AG04450 (cell line): ENCODE measurements at regions not wholly inside any gene's neighbourhood (a gene's known extent, or its start where the extent isn't known, plus 50 kb on each side); places are given as distances from the start of the nearest gene placed in this dataset.

Experiments
- CTCF ChIA-PET: fragments of 300-600, 350-600 bp; formaldehyde crosslinking; extraction: SDS; loops from one replicate; lab custom pipeline; 2022; ENCODE audit warnings: antibody characterized with exemption, inconsistent platforms; lab: Charles Lee
- POLR2A ChIA-PET: fragments of 350-600 bp; formaldehyde crosslinking; extraction: SDS; loops from one replicate; lab custom pipeline; 2021; ENCODE audit warnings: antibody characterized with exemption, inconsistent platforms; lab: Yijun Ruan, JAX
- DNase-seq: peaks from one replicate; pipeline ENCODE4 v3.0.0-alpha.2; 2011; ENCODE audit warnings: low read depth, low spot score
- H3K27ac ChIP-seq: one replicate; pipeline ENCODE4 v1.5.1; 2012; ENCODE audit warnings: low read depth, low read length, control low read depth
- H3K27me3 ChIP-seq: one replicate; pipeline ENCODE4 v1.6.0; 2012; ENCODE audit warnings: low read length; ENCODE audit not compliant: control insufficient read depth, insufficient read depth
- H3K4me3 ChIP-seq: 2 replicates; pipeline ENCODE4 v1.5.1; 2011; ENCODE audit warnings: mild to moderate bottlenecking, low read depth, low read length, control low read depth
- H3K9me3 ChIP-seq: 2 replicates; pipeline ENCODE4 v1.5.1; 2012; ENCODE audit warnings: low read length; ENCODE audit not compliant: control insufficient read depth, insufficient read depth
- TF ChIP-seq, protein P1 (sequence below): IDR thresholded peaks from 2 replicates; pipeline ENCODE4 v1.5.1; 2011; ENCODE audit warnings: low read depth, low read length, control low read depth, inconsistent platforms

DNA sequence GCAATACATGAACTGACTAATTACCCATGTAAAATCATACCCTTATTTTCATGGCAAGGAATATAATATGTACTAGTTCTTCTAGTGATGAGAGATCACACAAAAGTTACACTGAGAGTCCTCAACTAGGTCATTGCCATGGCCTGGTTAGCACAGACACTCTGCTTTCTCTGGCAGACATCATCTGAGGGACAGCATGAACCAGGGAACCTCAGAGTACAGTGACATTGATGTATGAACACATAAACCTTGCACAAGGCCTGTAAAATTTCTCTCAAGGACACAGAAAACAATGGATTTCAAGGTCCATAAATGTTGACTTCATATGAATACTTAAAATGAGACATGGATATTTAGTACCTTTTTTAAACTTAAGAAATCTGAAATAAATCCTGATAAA lies 108.8 kb upstream of the MAGI3 start:
- TF ChIP-seq, protein P1, sequence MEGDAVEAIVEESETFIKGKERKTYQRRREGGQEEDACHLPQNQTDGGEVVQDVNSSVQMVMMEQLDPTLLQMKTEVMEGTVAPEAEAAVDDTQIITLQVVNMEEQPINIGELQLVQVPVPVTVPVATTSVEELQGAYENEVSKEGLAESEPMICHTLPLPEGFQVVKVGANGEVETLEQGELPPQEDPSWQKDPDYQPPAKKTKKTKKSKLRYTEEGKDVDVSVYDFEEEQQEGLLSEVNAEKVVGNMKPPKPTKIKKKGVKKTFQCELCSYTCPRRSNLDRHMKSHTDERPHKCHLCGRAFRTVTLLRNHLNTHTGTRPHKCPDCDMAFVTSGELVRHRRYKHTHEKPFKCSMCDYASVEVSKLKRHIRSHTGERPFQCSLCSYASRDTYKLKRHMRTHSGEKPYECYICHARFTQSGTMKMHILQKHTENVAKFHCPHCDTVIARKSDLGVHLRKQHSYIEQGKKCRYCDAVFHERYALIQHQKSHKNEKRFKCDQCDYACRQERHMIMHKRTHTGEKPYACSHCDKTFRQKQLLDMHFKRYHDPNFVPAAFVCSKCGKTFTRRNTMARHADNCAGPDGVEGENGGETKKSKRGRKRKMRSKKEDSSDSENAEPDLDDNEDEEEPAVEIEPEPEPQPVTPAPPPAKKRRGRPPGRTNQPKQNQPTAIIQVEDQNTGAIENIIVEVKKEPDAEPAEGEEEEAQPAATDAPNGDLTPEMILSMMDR, result no peak
- H3K27ac ChIP-seq, result no peak overlapping the region
- H3K9me3 ChIP-seq, result no peaks in the 10 kb centered on the region
- ChIA-PET POLR2A (no interaction called here), CTCF (no interaction called here)
- no peak overlapping the region for H3K4me3 ChIP-seq
- H3K27me3 ChIP-seq, result peaks cover 2% of the 10 kb centered on the region
- no peak for DNase-seq

DNA sequence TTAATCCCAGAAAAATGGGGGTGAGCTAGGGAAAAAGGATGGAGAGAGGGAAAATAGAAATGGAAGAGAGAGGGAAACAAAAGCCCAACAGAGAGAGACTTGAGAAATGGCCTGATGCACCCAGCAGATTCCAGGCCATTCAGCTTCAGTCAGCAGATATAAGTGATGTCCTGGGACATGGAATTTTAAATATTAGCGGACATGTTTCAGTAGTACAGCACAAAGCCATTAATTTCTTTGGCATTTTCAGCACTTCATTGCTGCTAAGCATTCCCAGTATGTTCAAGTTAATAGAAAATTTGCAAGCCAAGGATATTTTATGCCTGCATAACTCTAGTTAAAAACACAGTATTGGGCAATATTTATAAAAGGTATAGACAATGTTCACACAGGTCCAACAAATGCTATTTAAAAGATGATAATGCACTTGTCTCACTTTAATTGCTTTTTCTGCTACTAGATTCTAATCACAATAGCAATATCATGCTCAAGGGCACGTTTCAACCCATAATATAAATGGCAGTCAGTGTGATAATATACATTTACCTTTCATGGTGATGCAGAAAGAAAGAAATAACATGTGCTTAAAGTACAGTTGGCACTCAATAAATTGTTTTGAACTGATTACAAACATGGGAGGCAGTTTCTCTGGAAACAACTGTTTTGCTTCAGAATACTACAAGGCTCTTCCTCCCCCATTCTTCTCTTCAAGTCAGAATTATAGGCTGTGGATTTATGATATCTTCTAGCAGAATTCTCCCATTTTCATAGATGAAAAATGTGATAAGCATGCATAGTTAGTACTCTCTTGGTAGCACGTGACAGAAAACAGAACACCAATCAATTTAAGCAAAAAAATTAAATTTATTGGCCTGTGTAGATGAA lies 108.1 kb upstream of the MAGI3 start:
- TF ChIP-seq, protein P1, result no peak
- no peak for DNase-seq
- Histone ChIP-seq H3K27me3 (peaks cover 2% of the 10 kb centered on the region), H3K9me3 (no peaks in the 10 kb centered on the region), H3K27ac (no peak overlapping the region), H3K4me3 (no peak overlapping the region)
- POLR2A ChIA-PET, result no interaction called here
- CTCF ChIA-PET, result no interaction called here

DNA sequence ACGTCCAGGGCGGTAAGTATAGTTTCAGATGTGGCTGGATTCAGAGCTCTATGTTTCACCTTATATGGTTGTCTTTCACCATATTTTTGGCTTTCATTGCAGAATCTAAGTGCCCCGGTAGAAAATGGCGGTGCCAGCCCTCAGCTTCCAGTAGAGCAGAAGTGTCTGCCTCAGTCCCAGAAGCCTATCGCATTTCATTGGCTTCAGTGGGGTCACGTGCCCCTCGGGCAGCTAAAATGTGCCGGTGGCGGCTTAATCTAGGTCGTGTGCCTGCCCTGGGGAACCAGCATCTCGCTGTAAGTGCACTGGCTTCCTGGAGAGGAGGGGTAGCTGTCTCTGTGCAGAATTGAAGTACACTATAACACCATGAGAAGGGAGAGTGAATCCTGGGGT lies 107.4 kb upstream of the MAGI3 start:
- no peak for DNase-seq
- CTCF ChIA-PET, result no interaction called here
- Histone ChIP-seq H3K27ac (no peak overlapping the region), H3K9me3 (no peaks in the 10 kb centered on the region), H3K4me3 (no peak overlapping the region), H3K27me3 (peaks cover 2% of the 10 kb centered on the region)
- POLR2A ChIA-PET, result no interaction called here
- TF ChIP-seq, protein P1, result no peak

DNA sequence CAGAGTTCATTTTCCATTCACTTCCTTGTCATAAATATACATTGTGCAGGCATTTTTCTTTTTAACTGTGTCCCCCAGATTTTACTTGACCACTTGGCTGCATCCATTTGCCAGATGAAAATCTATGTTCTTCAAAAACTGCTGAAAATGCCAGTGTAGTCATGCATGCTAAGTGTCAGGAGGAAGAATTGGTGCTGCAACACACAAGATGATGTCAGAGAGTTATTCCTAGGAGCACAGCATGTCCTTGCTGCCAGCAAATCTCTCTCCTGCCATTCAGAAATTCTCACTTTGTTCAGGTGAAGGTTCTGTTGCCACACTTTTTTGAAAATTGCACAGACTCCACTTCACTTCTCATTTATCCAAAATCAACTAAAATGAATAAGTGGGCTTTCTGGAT lies 106.4 kb upstream of the MAGI3 start:
- ChIA-PET CTCF (no interaction called here), POLR2A (no interaction called here)
- H3K9me3 ChIP-seq, result no peaks in the 10 kb centered on the region
- DNase-seq, result no peak
- no peak overlapping the region for H3K4me3 ChIP-seq
- TF ChIP-seq, protein P1, result no peak
- H3K27ac ChIP-seq, result no peak overlapping the region
- peaks cover 2% of the 10 kb centered on the region for H3K27me3 ChIP-seq

DNA sequence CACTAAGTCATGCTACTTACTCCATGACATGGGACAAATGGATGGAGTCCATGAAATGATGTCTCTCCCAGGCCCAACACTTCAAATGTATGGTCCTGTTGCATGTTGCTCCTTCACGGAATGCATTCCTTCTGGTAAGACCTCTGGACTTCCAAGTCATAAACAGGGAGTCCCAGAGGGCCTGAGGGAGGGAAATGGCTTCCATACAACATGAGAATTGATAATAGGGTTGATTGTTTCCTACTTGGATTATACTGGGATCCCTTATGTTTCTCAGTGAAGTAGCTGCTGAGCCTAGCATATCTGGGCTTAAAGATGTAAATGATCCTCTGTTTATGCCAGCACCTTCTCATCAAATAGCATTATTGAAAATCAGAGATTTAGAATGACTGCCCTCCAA lies 104.2 kb upstream of the MAGI3 start:
- Histone ChIP-seq H3K27me3 (peaks cover under 1% of the 10 kb centered on the region), H3K4me3 (no peak overlapping the region), H3K27ac (no peak overlapping the region), H3K9me3 (no peaks in the 10 kb centered on the region)
- CTCF ChIA-PET, result no interaction called here
- TF ChIP-seq, protein P1, result no peak
- POLR2A ChIA-PET, result no interaction called here
- DNase-seq, result no peak
